Thoracic aorta (tissue), 2 donors: ENCODE measurements at regions not wholly inside any gene's neighbourhood (a gene's known extent, or its start where the extent isn't known, plus 50 kb on each side); places are given as distances from the start of the nearest gene placed in this dataset.
A peak's percentile ranks its signal among the peaks of the same experiment; 100 is the strongest.
"Not testable (repeated sequence)": the region's sequence is repeated elsewhere in the genome, so short reads cannot be mapped to it uniquely, and the experiment has no call there.

Experiments used
- ATAC-seq: fragments of 150-250 bp; one replicate; pipeline ENCODE4 v1.8.0; 2017; ENCODE audit warnings: low read depth; ENCODE audit not compliant: insufficient number of reproducible peaks, low FRiP score
- DNase-seq: peaks from one replicate; pipeline ENCODE4 v3.0.0-alpha.2; 2020; ENCODE audit warnings: low spot score
- H3K27ac ChIP-seq, 2 donors: fragments of 200-600 bp; sonication (generic); 1 replicate in 1 of 2; 2 replicates in 1 of 2; pipeline ENCODE4 v1.5.1; 2016; ENCODE audit warnings: mild to moderate bottlenecking in 2 of 2, moderate library complexity in 2 of 2
- H3K27me3 ChIP-seq: fragments of 200-600 bp; sonication (generic); replicated peaks from 2 replicates; pipeline ENCODE4 v1.6.0; 2016; ENCODE audit warnings: mild to moderate bottlenecking; ENCODE audit not compliant: insufficient read depth
- H3K36me3 ChIP-seq: fragments of 200-600 bp; sonication (generic); one replicate; pipeline ENCODE4 v1.5.1; 2016
- H3K4me1 ChIP-seq, 2 donors: fragments of 200-600 bp; sonication (generic); 1 replicate in 1 of 2; 2 replicates in 1 of 2; pipeline versions ENCODE4 v1.5.1 to v1.6.0; 2016; ENCODE audit warnings: low read depth in 2 of 2, mild to moderate bottlenecking in 1 of 2; ENCODE audit not compliant: control insufficient read depth in 1 of 2
- H3K4me3 ChIP-seq: fragments of 200-600 bp; sonication (generic); 2 replicates; pipeline ENCODE4 v1.5.1; 2016; ENCODE audit warnings: mild to moderate bottlenecking
- H3K9me3 ChIP-seq: fragments of 200-600 bp; sonication (generic); 2 replicates; pipeline ENCODE4 v1.5.1; 2016
- CTCF ChIP-seq: fragments of 200-600 bp; sonication (generic); IDR thresholded peaks from one replicate; pipeline ENCODE4 v1.5.1; 2019; ENCODE audit warnings: antibody characterized with exemption

GRCh38 chr10:94155722-94156271 is 162.1 kb downstream of the PLCE1 start:
- ATAC-seq (no peak), DNase-seq (no peak)
- peak overlapping the region; percentile 36 to 43 for H3K27ac ChIP-seq

GRCh38 chr10:94156453-94156852 is 162.7 kb downstream of the PLCE1 start:
- Histone ChIP-seq H3K27me3 (no peaks in the 10 kb centered on the region), H3K27ac (peak overlapping the region; percentile 36 to 43), H3K4me3 (no peak overlapping the region), H3K4me1 (peaks cover 12 to 25% of the 10 kb centered on the region in 2 donors), H3K36me3 (no peaks in the 10 kb centered on the region), H3K9me3 (no peaks in the 10 kb centered on the region)
- peak; percentile 62 for ATAC-seq
- DNase-seq, result no peak
- no peak for TF ChIP-seq CTCF

More at GRCh38 chr10:94155722-94156271, 162.1 kb downstream of the PLCE1 start:
- no peak for TF ChIP-seq CTCF
- H3K4me1 ChIP-seq, result peaks cover 12 to 25% of the 10 kb centered on the region in 2 donors
- no peaks in the 10 kb centered on the region for H3K9me3 ChIP-seq
- no peak overlapping the region for H3K4me3 ChIP-seq
- no peaks in the 10 kb centered on the region for H3K36me3 ChIP-seq
- H3K27me3 ChIP-seq, result no peaks in the 10 kb centered on the region

- ATAC-seq, H3K27ac ChIP-seq, H3K36me3 ChIP-seq, DNase-seq, H3K27me3 ChIP-seq, H3K4me1 ChIP-seq, H3K9me3 ChIP-seq, H3K4me3 ChIP-seq: not testable (repeated sequence)
Observed at GRCh38 chr10:94165158-94165611, 171.5 kb downstream of the PLCE1 start.

GRCh38 chr10:94172332-94172731 is 178.6 kb downstream of the PLCE1 start:
- H3K4me1 ChIP-seq, result no peaks in the 10 kb centered on the region
- H3K4me3 ChIP-seq, result no peak overlapping the region
- no peaks in the 10 kb centered on the region for H3K9me3 ChIP-seq
- no peaks in the 10 kb centered on the region for H3K27me3 ChIP-seq
- TF ChIP-seq CTCF, result no peak
- no peak for DNase-seq
- ATAC-seq, result no peak
- no peaks in the 10 kb centered on the region for H3K36me3 ChIP-seq
- H3K27ac ChIP-seq, result no peak overlapping the region

GRCh38 chr10:94173594-94173993 is 179.9 kb downstream of the PLCE1 start:
- H3K36me3 ChIP-seq, result no peaks in the 10 kb centered on the region
- no peaks in the 10 kb centered on the region for H3K27me3 ChIP-seq
- no peaks in the 10 kb centered on the region for H3K9me3 ChIP-seq
- no peak overlapping the region for H3K27ac ChIP-seq
- ATAC-seq (no peak), DNase-seq (no peak)
- no peak for TF ChIP-seq CTCF
- no peak overlapping the region for H3K4me3 ChIP-seq
- peaks cover 0 to 6% of the 10 kb centered on the region in 2 donors for H3K4me1 ChIP-seq

- no peak for ATAC-seq
- H3K27ac ChIP-seq, result no peak overlapping the region
Observed at GRCh38 chr10:94174838-94175237, 181.1 kb downstream of the PLCE1 start.

More at GRCh38 chr10:94174838-94175237, 181.1 kb downstream of the PLCE1 start:
- DNase-seq, result no peak
- no peak overlapping the region for H3K4me3 ChIP-seq
- H3K9me3 ChIP-seq, result no peaks in the 10 kb centered on the region
- H3K27me3 ChIP-seq, result no peaks in the 10 kb centered on the region
- H3K36me3 ChIP-seq, result no peaks in the 10 kb centered on the region
- peaks cover 0 to 11% of the 10 kb centered on the region in 2 donors for H3K4me1 ChIP-seq
- TF ChIP-seq CTCF, result no peak
